Endodermal cell (in vitro differentiated cells): ENCODE measurements at regions not wholly inside any gene's neighbourhood (a gene's known extent, or its start where the extent isn't known, plus 50 kb on each side); places are given as distances from the start of the nearest gene placed in this dataset.

Experiments
- DNase-seq: peaks from one replicate; pipeline ENCODE4 v3.0.0-alpha.2; 2017
- H3K27ac ChIP-seq: 2 replicates; pipeline ENCODE4 v1.5.1; 2013; ENCODE audit warnings: mild to moderate bottlenecking, low read depth, low read length, moderate library complexity
- H3K27me3 ChIP-seq: 2 replicates; pipeline ENCODE4 v1.6.1; 2013; ENCODE audit warnings: mild to moderate bottlenecking, low read length, moderate library complexity; ENCODE audit not compliant: insufficient read depth, control insufficient read depth, poor library complexity, severe bottlenecking
- H3K36me3 ChIP-seq: 2 replicates; pipeline ENCODE4 v1.7.0; 2013; ENCODE audit warnings: mild to moderate bottlenecking, low read length, moderate library complexity; ENCODE audit not compliant: control insufficient read depth, insufficient read depth
- H3K4me1 ChIP-seq: one replicate; pipeline ENCODE4 v1.7.0; 2013; ENCODE audit warnings: low read length; ENCODE audit not compliant: control insufficient read depth, insufficient read depth
- H3K4me3 ChIP-seq: 2 replicates; pipeline ENCODE4 v1.5.1; 2013; ENCODE audit warnings: mild to moderate bottlenecking, low read length, moderate library complexity
- H3K9ac ChIP-seq: 2 replicates; pipeline ENCODE4 v1.6.1; 2013; ENCODE audit warnings: mild to moderate bottlenecking, low read length, moderate library complexity; ENCODE audit not compliant: poor library complexity, severe bottlenecking; ENCODE audit errors: extremely low read depth
- H3K9me3 ChIP-seq: 2 replicates; pipeline ENCODE4 v1.6.1; 2013; ENCODE audit warnings: mild to moderate bottlenecking, low read length, moderate library complexity; ENCODE audit not compliant: control insufficient read depth
- H3K27ac Mint-ChIP-seq: 2 replicates; pipeline ENCODE4 v1.8.0; 2020; ENCODE audit warnings: mixed read lengths
- H3K27me3 Mint-ChIP-seq: 2 replicates; pipeline ENCODE4 v1.8.0; 2021; ENCODE audit warnings: mild to moderate bottlenecking, mixed read lengths; ENCODE audit not compliant: insufficient read depth
- H3K36me3 Mint-ChIP-seq: 2 replicates; pipeline ENCODE4 v1.8.0; 2020; ENCODE audit warnings: low read depth, mixed read lengths
- H3K4me1 Mint-ChIP-seq: 2 replicates; pipeline ENCODE4 v1.8.0; 2020; ENCODE audit warnings: mixed read lengths
- H3K4me3 Mint-ChIP-seq: 2 replicates; pipeline ENCODE4 v1.8.0; 2020; ENCODE audit warnings: mild to moderate bottlenecking, moderate library complexity, mixed read lengths
- H3K9me3 Mint-ChIP-seq: 2 replicates; pipeline ENCODE4 v1.8.0; 2020; ENCODE audit warnings: mild to moderate bottlenecking, mixed read lengths
- WGBS, 2 experiments: methylation state at CpG; one replicate each; pipeline versions ENCODE4 v1.1.5 to v1.1.7; 2013; ENCODE audit warnings: missing lambda C conversion rate in 2 of 2, mixed read lengths in 1 of 2; ENCODE audit not compliant: insufficient coverage in 1 of 2, insufficient read length in 1 of 2; 5-methylcytosine and 5-hydroxymethylcytosine counted together
- TF ChIP-seq, protein P1 (sequence below): fragments of 200-600 bp; sonication (generic); conservative IDR thresholded peaks from 2 replicates; pipeline ENCODE4 v1.5.0; 2021; ENCODE audit warnings: antibody characterized with exemption, mild to moderate bottlenecking

DNA sequence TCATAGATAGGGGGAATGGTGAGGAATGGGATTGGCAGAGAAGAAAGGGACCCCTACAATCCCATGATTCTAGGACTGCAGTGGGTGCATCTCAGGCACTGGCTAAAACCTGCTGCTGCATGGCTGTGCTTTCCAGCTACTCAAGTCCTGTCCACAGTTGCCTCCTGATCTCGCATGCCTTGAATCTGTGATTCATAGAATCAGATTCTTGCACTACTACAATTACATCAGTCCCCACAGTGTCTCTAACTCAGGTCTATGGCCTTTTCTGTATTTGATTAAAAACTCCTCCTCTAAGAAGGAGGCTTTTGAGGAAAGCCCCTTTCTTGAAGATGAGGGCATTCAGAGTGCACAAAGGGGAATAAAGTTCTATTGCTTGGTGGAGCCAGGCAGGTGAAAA lies 117.4 kb downstream of the LRATD1 start:
- no peak overlapping the region for H3K9ac ChIP-seq
- no peak overlapping the region for H3K27ac ChIP-seq
- H3K27ac Mint-ChIP-seq: no peak overlapping the region
- no peak overlapping the region for H3K4me3 ChIP-seq
- no peaks in the 10 kb centered on the region for H3K27me3 Mint-ChIP-seq
- no peaks in the 10 kb centered on the region for H3K36me3 ChIP-seq
- no peaks in the 10 kb centered on the region for H3K4me1 Mint-ChIP-seq
- no peaks in the 10 kb centered on the region for H3K9me3 Mint-ChIP-seq
- TF ChIP-seq, protein P1, sequence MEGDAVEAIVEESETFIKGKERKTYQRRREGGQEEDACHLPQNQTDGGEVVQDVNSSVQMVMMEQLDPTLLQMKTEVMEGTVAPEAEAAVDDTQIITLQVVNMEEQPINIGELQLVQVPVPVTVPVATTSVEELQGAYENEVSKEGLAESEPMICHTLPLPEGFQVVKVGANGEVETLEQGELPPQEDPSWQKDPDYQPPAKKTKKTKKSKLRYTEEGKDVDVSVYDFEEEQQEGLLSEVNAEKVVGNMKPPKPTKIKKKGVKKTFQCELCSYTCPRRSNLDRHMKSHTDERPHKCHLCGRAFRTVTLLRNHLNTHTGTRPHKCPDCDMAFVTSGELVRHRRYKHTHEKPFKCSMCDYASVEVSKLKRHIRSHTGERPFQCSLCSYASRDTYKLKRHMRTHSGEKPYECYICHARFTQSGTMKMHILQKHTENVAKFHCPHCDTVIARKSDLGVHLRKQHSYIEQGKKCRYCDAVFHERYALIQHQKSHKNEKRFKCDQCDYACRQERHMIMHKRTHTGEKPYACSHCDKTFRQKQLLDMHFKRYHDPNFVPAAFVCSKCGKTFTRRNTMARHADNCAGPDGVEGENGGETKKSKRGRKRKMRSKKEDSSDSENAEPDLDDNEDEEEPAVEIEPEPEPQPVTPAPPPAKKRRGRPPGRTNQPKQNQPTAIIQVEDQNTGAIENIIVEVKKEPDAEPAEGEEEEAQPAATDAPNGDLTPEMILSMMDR: no peak
- no peaks in the 10 kb centered on the region for H3K4me1 ChIP-seq
- no peak overlapping the region for H3K4me3 Mint-ChIP-seq
- 71 to 85% methylated on average over 1 of the region's 1 CpG for WGBS, 2 experiments
- no peaks in the 10 kb centered on the region for H3K36me3 Mint-ChIP-seq
- H3K9me3 ChIP-seq: peaks cover 10% of the 10 kb centered on the region
- no peak for DNase-seq
- H3K27me3 ChIP-seq: no peaks in the 10 kb centered on the region

DNA sequence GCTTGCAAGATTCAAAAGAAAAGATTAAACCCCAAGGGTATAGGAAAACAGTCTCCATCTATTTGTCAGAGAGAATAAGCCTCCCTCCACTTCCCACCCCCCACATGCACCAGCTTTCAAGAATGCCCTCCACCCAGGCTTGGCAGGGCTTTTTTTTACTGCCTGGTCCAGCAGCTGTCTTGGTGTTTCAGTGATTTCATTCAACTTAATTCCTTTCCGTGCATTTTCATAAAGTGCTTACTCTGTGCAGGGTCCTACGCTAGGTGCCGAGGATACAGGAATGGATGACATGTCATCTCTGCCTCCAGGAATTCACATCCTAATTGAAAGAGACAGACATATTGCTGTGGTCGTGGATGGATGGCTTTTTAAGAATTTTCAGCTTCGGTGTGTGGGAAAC lies 117.9 kb downstream of the LRATD1 start:
- H3K27me3 Mint-ChIP-seq: no peaks in the 10 kb centered on the region
- no peak for DNase-seq
- Histone ChIP-seq H3K9me3 (peaks cover 10% of the 10 kb centered on the region), H3K36me3 (no peaks in the 10 kb centered on the region), H3K4me3 (no peak overlapping the region), H3K27me3 (no peaks in the 10 kb centered on the region), H3K9ac (no peak overlapping the region), H3K27ac (no peak overlapping the region), H3K4me1 (no peaks in the 10 kb centered on the region)
- 94 to 96% methylated on average over 3 to 5 of the region's 5 CpGs for WGBS, 2 experiments
- H3K36me3 Mint-ChIP-seq: no peaks in the 10 kb centered on the region
- no peaks in the 10 kb centered on the region for H3K9me3 Mint-ChIP-seq
- TF ChIP-seq, protein P1: no peak
- H3K4me3 Mint-ChIP-seq: no peak overlapping the region
- no peak overlapping the region for H3K27ac Mint-ChIP-seq
- no peaks in the 10 kb centered on the region for H3K4me1 Mint-ChIP-seq

DNA sequence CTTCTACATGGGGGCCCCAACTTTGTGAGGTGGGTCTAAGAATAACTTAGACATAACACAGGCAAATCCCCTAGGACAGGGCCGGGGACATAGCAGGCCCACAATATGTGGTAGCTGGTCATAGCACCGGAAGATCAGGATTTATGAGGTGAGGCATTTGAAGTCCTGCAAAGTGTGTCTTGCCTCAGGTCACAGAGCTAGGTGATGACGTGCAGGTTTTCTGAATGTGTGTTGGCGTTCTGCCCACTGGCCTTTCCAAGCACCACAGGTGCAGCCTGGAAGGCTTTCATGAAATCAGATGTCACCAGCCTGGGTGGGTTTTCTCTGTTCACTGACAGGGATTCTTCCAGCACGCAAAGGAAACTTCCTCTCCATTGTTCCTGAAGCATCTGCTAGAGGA lies 119.1 kb downstream of the LRATD1 start:
- Mint-ChIP-seq H3K27ac (no peak overlapping the region), H3K27me3 (no peaks in the 10 kb centered on the region), H3K4me3 (no peak overlapping the region), H3K36me3 (no peaks in the 10 kb centered on the region), H3K9me3 (no peaks in the 10 kb centered on the region), H3K4me1 (no peaks in the 10 kb centered on the region)
- Histone ChIP-seq H3K36me3 (no peaks in the 10 kb centered on the region), H3K27me3 (no peaks in the 10 kb centered on the region), H3K9me3 (peaks cover 10% of the 10 kb centered on the region), H3K27ac (no peak overlapping the region), H3K4me1 (no peaks in the 10 kb centered on the region), H3K9ac (no peak overlapping the region), H3K4me3 (no peak overlapping the region)
- WGBS, 2 experiments: 88 to 92% methylated on average over 4 to 5 of the region's 5 CpGs
- TF ChIP-seq, protein P1: no peak
- no peak for DNase-seq
